CD4-positive, alpha-beta T cell treated with Interleukin-1 beta for 1 hour (primary cell): ENCODE measurements at regions not wholly inside any gene's neighbourhood (a gene's known extent, or its start where the extent isn't known, plus 50 kb on each side); places are given as distances from the start of the nearest gene placed in this dataset.

Source experiments
- DNase-seq, 2 donors: peaks; one replicate each; pipeline ENCODE4 v3.0.0-alpha.2; 2020 to 2022

- no peak for DNase-seq
These were observed 126.9 kb upstream of the CYP1B1 start for GRCh38 chr2:38202713-38203445.

GRCh38 chr2:38201784-38202183, 125.8 kb upstream of the CYP1B1 start:
- DNase-seq = no peak

GRCh38 chr2:38200598-38200997, 124.6 kb upstream of the CYP1B1 start:
- no peak for DNase-seq

- no peak for DNase-seq
These were observed 123.2 kb upstream of the CYP1B1 start for GRCh38 chr2:38199127-38199526.

- no peak for DNase-seq
These were observed 118.8 kb upstream of the CYP1B1 start for GRCh38 chr2:38194751-38195150.

GRCh38 chr2:38192976-38193375, 117.0 kb upstream of the CYP1B1 start:
- no peak for DNase-seq

GRCh38 chr2:38192046-38192445, 116.1 kb upstream of the CYP1B1 start:
- no peak for DNase-seq

GRCh38 chr2:38191516-38191915, 115.6 kb upstream of the CYP1B1 start:
- no peak for DNase-seq

- DNase-seq = no peak
These were observed 114.7 kb upstream of the CYP1B1 start for GRCh38 chr2:38190542-38191218.

- DNase-seq = no peak
These were observed 111.6 kb upstream of the CYP1B1 start for GRCh38 chr2:38187541-38188011.

GRCh38 chr2:38185012-38185491, 109.1 kb upstream of the CYP1B1 start:
- no peak for DNase-seq

- no peak for DNase-seq
These were observed 106.6 kb upstream of the CYP1B1 start for GRCh38 chr2:38182492-38183003.

- DNase-seq = no peak
These were observed 106.0 kb upstream of the CYP1B1 start for GRCh38 chr2:38181806-38182491.

- DNase-seq = no peak
These were observed 104.8 kb upstream of the CYP1B1 start for GRCh38 chr2:38180754-38181153.

GRCh38 chr2:38178556-38179419, 102.8 kb upstream of the CYP1B1 start:
- peak in 1 of 2 donors; percentile 14 for DNase-seq

- DNase-seq = no peak
These were observed 102.2 kb upstream of the CYP1B1 start for GRCh38 chr2:38178119-38178518.

- no peak for DNase-seq
These were observed 100.7 kb upstream of the CYP1B1 start for GRCh38 chr2:38176619-38177021.

GRCh38 chr2:38174646-38175423, 98.9 kb upstream of the CYP1B1 start:
- DNase-seq = no peak

- no peak for DNase-seq
These were observed 98.2 kb upstream of the CYP1B1 start for GRCh38 chr2:38174131-38174530.

- no peak for DNase-seq
These were observed 97.7 kb upstream of the CYP1B1 start for GRCh38 chr2:38173683-38174082.

GRCh38 chr2:38171208-38171855, 95.4 kb upstream of the CYP1B1 start:
- no peak for DNase-seq
